A549 (cell line): ENCODE measurements at regions not wholly inside any gene's neighbourhood (a gene's known extent, or its start where the extent isn't known, plus 50 kb on each side); places are given as distances from the start of the nearest gene placed in this dataset.
"Not testable (repeated sequence)": the region's sequence is repeated elsewhere in the genome, so short reads cannot be mapped to it uniquely, and the experiment has no call there.

ENCODE experiments used
- ATAC-seq, 2 experiments: fragments of 200-7000 bp in 1 of 2; fragments of >200 bp in 1 of 2; cut with Nextera tagmentation in 1 of 2; cut with Tn5 transposase in 1 of 2; 3 replicates each; pipeline versions ENCODE4 v1.8.0 to v1.9.1; 2018 to 2020; ENCODE audit warnings: mild to moderate bottlenecking in 1 of 2, moderate library complexity in 1 of 2
- CTCF ChIA-PET: fragments of 300-600 bp; sonication (Branson Sonifier 250); formaldehyde crosslinking; extraction: SDS; loops from one replicate; lab custom pipeline; 2021; ENCODE audit warnings: antibody characterized with exemption, inconsistent platforms; lab: Yijun Ruan, JAX
- POLR2A ChIA-PET: fragments of 350-600 bp; formaldehyde crosslinking; extraction: SDS; loops from one replicate; lab custom pipeline; 2021; ENCODE audit warnings: antibody characterized with exemption, inconsistent platforms; lab: Yijun Ruan, JAX
- DNase-seq, 2 experiments: peaks; one replicate each; pipeline versions ENCODE4 v3.0.0 to v3.0.0-alpha.2; 2011 to 2016; ENCODE audit warnings: low read depth in 1 of 2, low spot score in 1 of 2
- FAIRE-seq: peaks from 2 replicates; lab custom pipeline; 2011; peaks lifted over from hg19 to GRCh38; lab: Jason Lieb, UNC
- H3K27ac ChIP-seq, 2 experiments: fragments of >200 bp; sonication (Bioruptor Twin); formaldehyde crosslinking; 3 replicates each; pipeline ENCODE4 v1.5.1; 2016 to 2017
- H3K4me1 ChIP-seq: fragments of >200 bp; sonication (Bioruptor Twin); formaldehyde crosslinking; 3 replicates; pipeline ENCODE4 v1.6.1; 2016
- H3K4me2 ChIP-seq: fragments of >200 bp; sonication (Bioruptor Twin); formaldehyde crosslinking; 3 replicates; pipeline ENCODE4 v1.6.1; 2016
- H3K4me3 ChIP-seq: fragments of >200 bp; sonication (Bioruptor Twin); formaldehyde crosslinking; 3 replicates; pipeline ENCODE4 v1.5.1; 2016
- H3K9me3 ChIP-seq: fragments of >200 bp; sonication (Bioruptor Twin); formaldehyde crosslinking; 3 replicates; pipeline ENCODE4 v1.6.1; 2016
- EHF ChIP-seq: fragments of 250-450 bp; sonication (Bioruptor Pico); IDR thresholded peaks from 2 replicates; pipeline ENCODE4 v1.5.0; 2020; ENCODE audit warnings: mild to moderate bottlenecking
- EP300 ChIP-seq, 2 experiments: fragments of >200 bp; sonication (Bioruptor Twin); formaldehyde crosslinking; IDR thresholded peaks; 2 replicates in 1 of 2; 3 replicates in 1 of 2; pipeline ENCODE4 v1.6.1; 2016 to 2017
- FOSB ChIP-seq: fragments of 250-450 bp; sonication (Bioruptor Pico); IDR thresholded peaks from 2 replicates; pipeline ENCODE4 v1.5.0; 2020; ENCODE audit warnings: mild to moderate bottlenecking, moderate library complexity
- FOSL2 ChIP-seq, 2 experiments: fragments of 450-650 bp in 1 of 2; fragments of >200 bp in 1 of 2; sonication (Bioruptor Twin) in 1 of 2; formaldehyde crosslinking; IDR thresholded peaks; 2 replicates each; pipeline versions ENCODE4 v1.5.0 to v1.6.1; 2016 to 2020; ENCODE audit warnings: mild to moderate bottlenecking in 1 of 2, moderate library complexity in 1 of 2
- HEYL ChIP-seq: fragments of 250-450 bp; sonication (Bioruptor Pico); IDR thresholded peaks from 2 replicates; pipeline ENCODE4 v1.8.0; 2021; ENCODE audit warnings: mild to moderate bottlenecking, moderate library complexity
- HOXA7 ChIP-seq: fragments of 250-450 bp; sonication (Bioruptor Pico); IDR thresholded peaks from 2 replicates; pipeline ENCODE4 v1.5.0; 2020; ENCODE audit warnings: mild to moderate bottlenecking, moderate library complexity
- JUNB ChIP-seq: fragments of >200 bp; sonication (Bioruptor Twin); formaldehyde crosslinking; IDR thresholded peaks from 2 replicates; pipeline ENCODE4 v1.6.1; 2016
- NPAS2 ChIP-seq: fragments of 250-450 bp; sonication (Bioruptor Pico); IDR thresholded peaks from 2 replicates; pipeline ENCODE4 v1.8.0; 2022; ENCODE audit warnings: mild to moderate bottlenecking, moderate library complexity, borderline replicate concordance
- NR3C1 ChIP-seq: fragments of >200 bp; sonication (Bioruptor Twin); formaldehyde crosslinking; IDR thresholded peaks from 3 replicates; pipeline ENCODE4 v1.6.1; 2017
- PHF8 ChIP-seq: fragments of 200-600 bp; sonication (generic); IDR thresholded peaks from 2 replicates; pipeline ENCODE4 v1.6.1; 2016; ENCODE audit warnings: low read depth, mild to moderate bottlenecking, antibody characterized with exemption, moderate library complexity, borderline replicate concordance
- POLR2A ChIP-seq: IDR thresholded peaks from 2 replicates; pipeline ENCODE4 v1.6.1; 2012; ENCODE audit warnings: mild to moderate bottlenecking, low read length
- RFX5 ChIP-seq: fragments of 450-650 bp; IDR thresholded peaks from 2 replicates; pipeline ENCODE4 v1.7.1; 2014; ENCODE audit warnings: antibody characterized with exemption, mild to moderate bottlenecking, moderate library complexity
- TP53 ChIP-seq: fragments of 250-450 bp; sonication (Bioruptor Pico); IDR thresholded peaks from 2 replicates; pipeline ENCODE4 v1.5.0; 2021; ENCODE audit warnings: mild to moderate bottlenecking, moderate library complexity
- ZC3H11A ChIP-seq: fragments of 450-650 bp; IDR thresholded peaks from 2 replicates; pipeline ENCODE4 v1.6.1; 2014; ENCODE audit warnings: antibody characterized with exemption, mild to moderate bottlenecking
- ZFP36 ChIP-seq: fragments of 450-650 bp; IDR thresholded peaks from 2 replicates; pipeline ENCODE4 v1.6.1; 2014; ENCODE audit warnings: borderline replicate concordance; ENCODE audit not compliant: partially characterized antibody
- ZSCAN20 ChIP-seq: fragments of 250-450 bp; sonication (Bioruptor Pico); IDR thresholded peaks from 2 replicates; pipeline ENCODE4 v1.8.0; 2022; ENCODE audit warnings: mild to moderate bottlenecking, moderate library complexity
- WGBS: methylation state at CpG from one replicate; pipeline ENCODE4 v1.1.6; 2017; ENCODE audit errors: missing lambda C conversion rate; 5-methylcytosine and 5-hydroxymethylcytosine counted together
- TF ChIP-seq, protein P1 (sequence below): fragments of 200-600 bp; sonication (generic); IDR thresholded peaks from 2 replicates; pipeline ENCODE4 v1.6.1; 2016; ENCODE audit warnings: antibody characterized with exemption, mild to moderate bottlenecking, moderate library complexity
- TF ChIP-seq, protein P2 (sequence below): fragments of 450-650 bp; IDR thresholded peaks from 2 replicates; pipeline ENCODE4 v1.6.1; 2014; ENCODE audit warnings: antibody characterized with exemption
- TF ChIP-seq, protein P3 (sequence below): fragments of >200 bp; sonication (Bioruptor Twin); formaldehyde crosslinking; IDR thresholded peaks from 3 replicates; pipeline ENCODE4 v1.6.1; 2016
- TF ChIP-seq, protein P4 (sequence below): fragments of >200 bp; sonication (Bioruptor Twin); formaldehyde crosslinking; IDR thresholded peaks from 2 replicates; pipeline ENCODE4 v1.6.1; 2016
- TF ChIP-seq, protein P5 (sequence below): fragments of 250-450 bp; sonication (Bioruptor Pico); IDR thresholded peaks from 2 replicates; pipeline ENCODE4 v1.5.0; 2021; ENCODE audit warnings: mild to moderate bottlenecking, moderate library complexity, borderline replicate concordance

DNA sequence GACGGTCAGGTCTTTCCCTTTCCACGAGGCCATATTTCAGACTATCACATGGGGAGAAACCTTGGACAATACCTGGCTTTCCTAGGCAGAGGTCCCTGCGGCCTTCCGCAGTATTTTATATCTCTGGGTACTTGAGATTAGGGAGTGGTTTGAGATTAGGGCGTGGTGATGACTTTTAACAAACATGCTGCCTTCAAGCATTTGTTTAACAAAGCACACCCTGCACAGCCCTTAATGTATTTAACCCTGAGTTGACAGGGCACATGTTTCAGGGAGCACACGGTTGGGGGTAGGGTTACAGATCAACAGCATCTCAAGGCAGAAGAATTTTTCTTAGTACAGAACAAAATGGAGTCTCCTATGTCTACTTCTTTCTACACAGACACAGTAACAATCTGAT lies 80.5 kb upstream of the ST8SIA4 start:
- H3K9me3 ChIP-seq, H3K4me2 ChIP-seq, CTCF ChIA-PET, H3K4me3 ChIP-seq, ATAC-seq, H3K27ac ChIP-seq, H3K4me1 ChIP-seq, FAIRE-seq, POLR2A ChIA-PET: not testable (repeated sequence)
- 53% methylated on average over 6 of the region's 6 CpGs for WGBS
- peak in 1 of 2 experiments; percentile 12 for DNase-seq

DNA sequence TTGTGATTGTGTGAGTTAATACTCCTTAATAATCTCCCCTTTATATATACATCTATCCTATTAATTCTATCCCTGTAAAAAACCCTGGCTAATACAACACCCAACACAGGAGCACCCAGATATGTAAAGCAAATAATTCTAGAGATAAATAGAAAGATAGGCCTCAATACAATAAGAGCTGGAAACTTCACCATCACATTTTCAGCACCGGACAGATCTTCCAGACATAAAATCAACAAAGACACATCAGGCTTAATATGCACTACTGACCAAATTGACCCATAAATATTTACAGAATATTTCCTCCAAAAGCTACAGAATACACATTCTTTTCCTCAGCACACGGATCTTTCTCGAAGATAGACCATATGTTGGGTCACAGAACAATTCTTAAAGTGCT lies 71.0 kb upstream of the ST8SIA4 start:
- TF ChIP-seq PHF8: no peak
- TF ChIP-seq, protein P1, sequence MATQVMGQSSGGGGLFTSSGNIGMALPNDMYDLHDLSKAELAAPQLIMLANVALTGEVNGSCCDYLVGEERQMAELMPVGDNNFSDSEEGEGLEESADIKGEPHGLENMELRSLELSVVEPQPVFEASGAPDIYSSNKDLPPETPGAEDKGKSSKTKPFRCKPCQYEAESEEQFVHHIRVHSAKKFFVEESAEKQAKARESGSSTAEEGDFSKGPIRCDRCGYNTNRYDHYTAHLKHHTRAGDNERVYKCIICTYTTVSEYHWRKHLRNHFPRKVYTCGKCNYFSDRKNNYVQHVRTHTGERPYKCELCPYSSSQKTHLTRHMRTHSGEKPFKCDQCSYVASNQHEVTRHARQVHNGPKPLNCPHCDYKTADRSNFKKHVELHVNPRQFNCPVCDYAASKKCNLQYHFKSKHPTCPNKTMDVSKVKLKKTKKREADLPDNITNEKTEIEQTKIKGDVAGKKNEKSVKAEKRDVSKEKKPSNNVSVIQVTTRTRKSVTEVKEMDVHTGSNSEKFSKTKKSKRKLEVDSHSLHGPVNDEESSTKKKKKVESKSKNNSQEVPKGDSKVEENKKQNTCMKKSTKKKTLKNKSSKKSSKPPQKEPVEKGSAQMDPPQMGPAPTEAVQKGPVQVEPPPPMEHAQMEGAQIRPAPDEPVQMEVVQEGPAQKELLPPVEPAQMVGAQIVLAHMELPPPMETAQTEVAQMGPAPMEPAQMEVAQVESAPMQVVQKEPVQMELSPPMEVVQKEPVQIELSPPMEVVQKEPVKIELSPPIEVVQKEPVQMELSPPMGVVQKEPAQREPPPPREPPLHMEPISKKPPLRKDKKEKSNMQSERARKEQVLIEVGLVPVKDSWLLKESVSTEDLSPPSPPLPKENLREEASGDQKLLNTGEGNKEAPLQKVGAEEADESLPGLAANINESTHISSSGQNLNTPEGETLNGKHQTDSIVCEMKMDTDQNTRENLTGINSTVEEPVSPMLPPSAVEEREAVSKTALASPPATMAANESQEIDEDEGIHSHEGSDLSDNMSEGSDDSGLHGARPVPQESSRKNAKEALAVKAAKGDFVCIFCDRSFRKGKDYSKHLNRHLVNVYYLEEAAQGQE: peak; percentile 78
- FAIRE-seq (no peak), ATAC-seq (no peak), DNase-seq (no peak)
- WGBS: 33% methylated on average over 3 of the region's 3 CpGs
- Histone ChIP-seq H3K4me2 (no peak overlapping the region), H3K4me3 (no peak overlapping the region), H3K27ac (no peak overlapping the region), H3K4me1 (no peaks in the 10 kb centered on the region), H3K9me3 (no peaks in the 10 kb centered on the region)
- ChIA-PET POLR2A (no interaction called here), CTCF (no interaction called here)

DNA sequence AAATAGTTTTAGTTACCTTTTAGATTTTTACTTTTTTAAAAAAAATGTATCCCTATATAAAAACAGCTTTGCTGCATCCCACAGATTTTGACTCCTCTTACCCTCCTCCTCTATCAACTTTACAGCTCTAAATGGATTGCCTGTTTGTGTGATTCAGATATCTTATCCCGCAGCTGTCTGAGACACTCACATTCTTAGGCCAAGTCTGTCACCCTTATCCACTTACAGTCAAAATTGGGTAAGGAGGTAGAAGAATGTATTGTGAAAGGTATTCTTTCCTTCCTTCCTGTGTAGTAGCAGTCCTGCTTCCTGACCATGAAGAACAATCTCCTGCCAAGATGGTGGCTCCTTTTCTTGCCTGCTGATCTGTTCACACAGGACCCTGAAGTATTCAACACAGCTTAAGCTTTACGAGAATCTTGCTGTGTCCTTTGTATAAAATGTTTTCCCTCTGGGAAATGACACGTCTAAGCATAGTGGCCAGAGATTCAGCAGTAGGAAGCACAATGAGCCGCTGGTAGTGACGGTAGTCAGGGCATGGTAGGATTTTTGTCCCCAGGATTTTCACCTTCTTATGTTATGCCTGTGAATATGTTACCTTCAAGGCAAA lies 67.7 kb upstream of the ST8SIA4 start:
- ATAC-seq: no peak
- CTCF ChIA-PET: no interaction called here
- Histone ChIP-seq H3K9me3 (no peaks in the 10 kb centered on the region), H3K27ac (no peak overlapping the region), H3K4me3 (no peak overlapping the region), H3K4me2 (no peak overlapping the region), H3K4me1 (no peaks in the 10 kb centered on the region)
- WGBS: 79% methylated on average over 5 of the region's 5 CpGs
- DNase-seq: no peak
- TF ChIP-seq, protein P2, sequence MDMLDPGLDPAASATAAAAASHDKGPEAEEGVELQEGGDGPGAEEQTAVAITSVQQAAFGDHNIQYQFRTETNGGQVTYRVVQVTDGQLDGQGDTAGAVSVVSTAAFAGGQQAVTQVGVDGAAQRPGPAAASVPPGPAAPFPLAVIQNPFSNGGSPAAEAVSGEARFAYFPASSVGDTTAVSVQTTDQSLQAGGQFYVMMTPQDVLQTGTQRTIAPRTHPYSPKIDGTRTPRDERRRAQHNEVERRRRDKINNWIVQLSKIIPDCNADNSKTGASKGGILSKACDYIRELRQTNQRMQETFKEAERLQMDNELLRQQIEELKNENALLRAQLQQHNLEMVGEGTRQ: no peak
- no peak for TF ChIP-seq PHF8
- no peak for FAIRE-seq
- POLR2A ChIA-PET: no interaction called here

DNA sequence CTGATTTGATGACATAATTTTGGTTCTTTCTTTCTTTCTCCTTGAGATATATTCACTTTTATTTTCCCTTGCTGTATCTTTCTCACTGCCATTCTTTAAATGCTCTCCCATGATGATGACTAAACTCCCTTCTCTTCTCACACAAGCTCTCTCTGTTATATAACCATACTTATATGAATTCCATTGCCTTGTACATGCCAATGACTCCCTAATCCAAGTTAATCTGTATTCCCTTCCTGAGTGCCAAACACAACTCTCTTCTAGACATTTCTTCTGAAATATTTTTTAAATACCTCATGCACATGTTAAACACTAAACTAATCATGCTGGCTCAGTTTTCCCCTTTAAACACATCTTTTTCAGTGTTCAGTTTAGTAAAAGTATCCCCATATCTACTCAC lies 62.2 kb upstream of the ST8SIA4 start:
- Histone ChIP-seq H3K9me3 (no peaks in the 10 kb centered on the region), H3K4me1 (no peaks in the 10 kb centered on the region), H3K27ac (no peak overlapping the region), H3K4me3 (no peak overlapping the region), H3K4me2 (no peak overlapping the region)
- ATAC-seq: no peak
- no peak for FAIRE-seq
- TF ChIP-seq ZFP36 (no peak), JUNB (no peak), EP300 (IDR thresholded peaks at IDR 0.05) (no peak), RFX5 (no peak), EHF (CRISPR knock-in tag) (no peak), HEYL (CRISPR knock-in tag) (no peak), TP53 (no peak), HOXA7 (no peak), ZC3H11A (no peak), PHF8 (no peak), NR3C1 (no peak), FOSL2 (IDR thresholded peaks at IDR 0.05) (no peak), FOSL2 (CRISPR knock-in tag; IDR thresholded peaks at IDR 0.05) (no peak), ZSCAN20 (CRISPR knock-in tag) (no peak), POLR2A (no peak), FOSB (CRISPR knock-in tag) (no peak), NPAS2 (CRISPR knock-in tag) (no peak)
- TF ChIP-seq, protein P3, sequence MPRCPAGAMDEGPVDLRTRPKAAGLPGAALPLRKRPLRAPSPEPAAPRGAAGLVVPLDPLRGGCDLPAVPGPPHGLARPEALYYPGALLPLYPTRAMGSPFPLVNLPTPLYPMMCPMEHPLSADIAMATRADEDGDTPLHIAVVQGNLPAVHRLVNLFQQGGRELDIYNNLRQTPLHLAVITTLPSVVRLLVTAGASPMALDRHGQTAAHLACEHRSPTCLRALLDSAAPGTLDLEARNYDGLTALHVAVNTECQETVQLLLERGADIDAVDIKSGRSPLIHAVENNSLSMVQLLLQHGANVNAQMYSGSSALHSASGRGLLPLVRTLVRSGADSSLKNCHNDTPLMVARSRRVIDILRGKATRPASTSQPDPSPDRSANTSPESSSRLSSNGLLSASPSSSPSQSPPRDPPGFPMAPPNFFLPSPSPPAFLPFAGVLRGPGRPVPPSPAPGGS: no peak
- TF ChIP-seq, protein P4, sequence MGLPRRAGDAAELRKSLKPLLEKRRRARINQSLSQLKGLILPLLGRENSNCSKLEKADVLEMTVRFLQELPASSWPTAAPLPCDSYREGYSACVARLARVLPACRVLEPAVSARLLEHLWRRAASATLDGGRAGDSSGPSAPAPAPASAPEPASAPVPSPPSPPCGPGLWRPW: no peak
- TF ChIP-seq, protein P5, sequence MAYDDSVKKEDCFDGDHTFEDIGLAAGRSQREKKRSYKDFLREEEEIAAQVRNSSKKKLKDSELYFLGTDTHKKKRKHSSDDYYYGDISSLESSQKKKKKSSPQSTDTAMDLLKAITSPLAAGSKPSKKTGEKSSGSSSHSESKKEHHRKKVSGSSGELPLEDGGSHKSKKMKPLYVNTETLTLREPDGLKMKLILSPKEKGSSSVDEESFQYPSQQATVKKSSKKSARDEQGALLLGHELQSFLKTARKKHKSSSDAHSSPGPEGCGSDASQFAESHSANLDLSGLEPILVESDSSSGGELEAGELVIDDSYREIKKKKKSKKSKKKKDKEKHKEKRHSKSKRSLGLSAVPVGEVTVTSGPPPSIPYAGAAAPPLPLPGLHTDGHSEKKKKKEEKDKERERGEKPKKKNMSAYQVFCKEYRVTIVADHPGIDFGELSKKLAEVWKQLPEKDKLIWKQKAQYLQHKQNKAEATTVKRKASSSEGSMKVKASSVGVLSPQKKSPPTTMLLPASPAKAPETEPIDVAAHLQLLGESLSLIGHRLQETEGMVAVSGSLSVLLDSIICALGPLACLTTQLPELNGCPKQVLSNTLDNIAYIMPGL (CRISPR knock-in tag): no peak
- CTCF ChIA-PET: no interaction called here
- POLR2A ChIA-PET: no interaction called here
- no peak for DNase-seq
